ENCODE measurements at regions not wholly inside any gene's neighbourhood (a gene's known extent, or its start where the extent isn't known, plus 50 kb on each side); places are given as distances from the start of the nearest gene placed in this dataset.

GRCh38 chr20:63127700-63128364, 88.1 kb downstream of the YTHDF1 start:
- no peak for DNase-seq (ENCODE audit: low spot score)

GRCh38 chr20:63126876-63127699, 88.8 kb downstream of the YTHDF1 start:
- no peak for DNase-seq (ENCODE audit: low spot score)

GRCh38 chr20:63125838-63126601, 89.9 kb downstream of the YTHDF1 start:
- DNase-seq (ENCODE audit: low spot score): no peak

GRCh38 chr20:63125581-63125837, 90.4 kb downstream of the YTHDF1 start:
- no peak for DNase-seq (ENCODE audit: low spot score)

- DNase-seq (ENCODE audit: low spot score): no peak
Measured at GRCh38 chr20:63124782-63125580, 91.0 kb downstream of the YTHDF1 start.

GRCh38 chr20:63124092-63124781, 91.7 kb downstream of the YTHDF1 start:
- DNase-seq (ENCODE audit: low spot score): no peak

GRCh38 chr20:63123331-63123741, 92.6 kb downstream of the YTHDF1 start:
- DNase-seq (ENCODE audit: low spot score): no peak

GRCh38 chr20:63122626-63123025, 93.3 kb downstream of the YTHDF1 start:
- DNase-seq (ENCODE audit: low spot score): no peak

- DNase-seq (ENCODE audit: low spot score): no peak
Measured at GRCh38 chr20:63121749-63122405, 94.1 kb downstream of the YTHDF1 start.

- DNase-seq (ENCODE audit: low spot score): no peak
Measured at GRCh38 chr20:63121246-63121645, 94.7 kb downstream of the YTHDF1 start.

- no peak for DNase-seq (ENCODE audit: low spot score)
Measured at GRCh38 chr20:63120808-63121090, 95.2 kb downstream of the YTHDF1 start.

GRCh38 chr20:63119963-63120807, 95.7 kb downstream of the YTHDF1 start:
- DNase-seq (ENCODE audit: low spot score): no peak

- no peak for DNase-seq (ENCODE audit: low spot score)
Measured at GRCh38 chr20:63119121-63119962, 96.6 kb downstream of the YTHDF1 start.

GRCh38 chr20:63118303-63119120, 97.4 kb downstream of the YTHDF1 start:
- DNase-seq (ENCODE audit: low spot score): no peak

- DNase-seq (ENCODE audit: low spot score): no peak
Measured at GRCh38 chr20:63117661-63118302, 98.1 kb downstream of the YTHDF1 start.

- DNase-seq (ENCODE audit: low spot score): no peak
Measured at GRCh38 chr20:63117151-63117550, 98.8 kb downstream of the YTHDF1 start.

GRCh38 chr20:63116412-63117106, 99.4 kb downstream of the YTHDF1 start:
- no peak for DNase-seq (ENCODE audit: low spot score)
